Transverse colon (tissue), 3 donors: ENCODE measurements at regions not wholly inside any gene's neighbourhood (a gene's known extent, or its start where the extent isn't known, plus 50 kb on each side); places are given as distances from the start of the nearest gene placed in this dataset.

Experiments used
- CTCF ChIP-seq, 5 experiments: fragments of 200-600 bp in 3 of 5; fragments of 450-650 bp in 2 of 5; sonication (generic) in 3 of 5; IDR thresholded peaks; 1 replicate in 2 of 5; 2 replicates in 3 of 5; pipeline ENCODE4 v1.5.1; 2016 to 2017; ENCODE audit warnings: antibody characterized with exemption in 5 of 5, inconsistent platforms in 3 of 5, mild to moderate bottlenecking in 2 of 5, moderate library complexity in 1 of 5
- EP300 ChIP-seq: sonication (generic); formaldehyde crosslinking; IDR thresholded peaks from one replicate; pipeline ENCODE4 v1.6.1; 2017; ENCODE audit warnings: antibody characterized with exemption, low read depth

GRCh38 chr5:169512385-169512784 lies 71.2 kb upstream of the SPDL1 start:
- TF ChIP-seq CTCF (IDR thresholded peaks at IDR 0.05) (no peak), EP300 (no peak)
